ENCODE measurements at regions not wholly inside any gene's neighbourhood (a gene's known extent, or its start where the extent isn't known, plus 50 kb on each side); places are given as distances from the start of the nearest gene placed in this dataset.

- no peak overlapping the region for H3K4me2 ChIP-seq
- FAIRE-seq (no peak), ATAC-seq (no peak), DNase-seq (ENCODE audit: low read depth in 1 of 2, low spot score in 1 of 2) (no peak)
- POLR2A ChIA-PET: no interaction called here
- CTCF ChIA-PET: interaction anchor here (0.6 to 2.4 kb wide), 25 partner anchors 8 to 836 kb away, joined by 3 to 12 read pairs (median 4); no protein-coding TSS in a partner anchor
- TF ChIP-seq ESRRA (IDR thresholded peaks at IDR 0.05; ENCODE audit: borderline replicate concordance, low read length): no peak
- TF ChIP-seq CTCF (IDR thresholded peaks at IDR 0.05): 0 out of 3 replicates have a peak, but pooled peaks have one; percentile 11
- no peak overlapping the region for H3K4me3 ChIP-seq
- H3K9me3 ChIP-seq: no peaks in the 10 kb centered on the region
- WGBS (ENCODE audit: missing lambda C conversion rate): 87% methylated on average over 2 of the region's 2 CpGs
- H3K27ac ChIP-seq: no peak overlapping the region
- no peaks in the 10 kb centered on the region for H3K4me1 ChIP-seq
These were observed 132.7 kb downstream of the MTX3 start for GRCh38 chr5:79858410-79858723.

- no peak overlapping the region for H3K4me3 ChIP-seq
- 29% methylated on average over 9 of the region's 9 CpGs for WGBS (ENCODE audit: missing lambda C conversion rate)
- H3K9me3 ChIP-seq: no peaks in the 10 kb centered on the region
- no peak overlapping the region for H3K27ac ChIP-seq
- ChIA-PET CTCF (interaction anchor here (0.6 to 2.4 kb wide), 31 partner anchors 8 to 835 kb away, joined by 3 to 12 read pairs (median 4); no protein-coding TSS in a partner anchor), POLR2A (no interaction called here)
- FAIRE-seq: peak; percentile 70
- ATAC-seq: peak; percentile 41 to 83; a peak in 4 of 6 replicates
- TF ChIP-seq ZNF302 (CRISPR knock-in tag; IDR thresholded peaks at IDR 0.05) (no peak), HOXB5 (CRISPR knock-in tag; IDR thresholded peaks at IDR 0.05) (no peak), RNF2 (IDR thresholded peaks at IDR 0.05; ENCODE audit: borderline replicate concordance, low read depth) (no peak), CTCF (IDR thresholded peaks at IDR 0.05) (peak; percentile 87), RFX5 (IDR thresholded peaks at IDR 0.05) (no peak), CHD2 (IDR thresholded peaks at IDR 0.05; ENCODE audit: low read length, partially characterized antibody) (no peak), HOXA7 (CRISPR knock-in tag; IDR thresholded peaks at IDR 0.05) (no peak), BHLHE40 (IDR thresholded peaks at IDR 0.05; ENCODE audit: low read depth, low read length) (no peak), RAD21 (conservative IDR thresholded peaks at IDR 0.05 in 1 of 2, IDR thresholded peaks at IDR 0.05 in 1 of 2) (peak; percentile 75 to 78), SMC3 (IDR thresholded peaks at IDR 0.05) (peak; percentile 85), CBX2 (IDR thresholded peaks at IDR 0.05; ENCODE audit: borderline replicate concordance, low read depth) (no peak), JUNB (IDR thresholded peaks at IDR 0.05) (no peak), HOXB13 (CRISPR knock-in tag; IDR thresholded peaks at IDR 0.05; ENCODE audit: low read depth) (no peak), MAFK (IDR thresholded peaks at IDR 0.05; ENCODE audit: partially characterized antibody) (no peak), RARB (CRISPR knock-in tag; IDR thresholded peaks at IDR 0.05) (no peak), TFCP2L1 (CRISPR knock-in tag; IDR thresholded peaks at IDR 0.05) (no peak), MYC (IDR thresholded peaks at IDR 0.05; ENCODE audit: borderline replicate concordance, low read length) (no peak), POLR2AphosphoS2 (conservative IDR thresholded peaks at IDR 0.05; ENCODE audit: low read length) (no peak), NPAS2 (CRISPR knock-in tag; IDR thresholded peaks at IDR 0.05; ENCODE audit: borderline replicate concordance) (no peak), BCL3 (IDR thresholded peaks at IDR 0.05) (no peak)
- H3K4me1 ChIP-seq: no peaks in the 10 kb centered on the region
- DNase-seq (ENCODE audit: low read depth in 1 of 2, low spot score in 1 of 2): peak; percentile 32 to 56
- H3K4me2 ChIP-seq: no peak overlapping the region
These were observed 133.2 kb downstream of the MTX3 start for GRCh38 chr5:79857714-79858409.

Measured in A549 (cell line).